Astrocyte of the cerebellum (primary cell): ENCODE measurements at regions not wholly inside any gene's neighbourhood (a gene's known extent, or its start where the extent isn't known, plus 50 kb on each side); places are given as distances from the start of the nearest gene placed in this dataset.

Experiments used
- DNase-seq: peaks from one replicate; pipeline ENCODE4 v3.0.0-alpha.2; 2011; ENCODE audit warnings: low read depth
- H3K4me3 ChIP-seq: 2 replicates; pipeline ENCODE4 v1.5.1; 2011; ENCODE audit warnings: mild to moderate bottlenecking, low read depth, low read length, moderate library complexity
- CTCF ChIP-seq: IDR thresholded peaks from 2 replicates; pipeline ENCODE4 v1.5.1; 2012; ENCODE audit warnings: low read length, low read depth, moderate library complexity, mild to moderate bottlenecking; ENCODE audit errors: missing control alignments
- in situ Hi-C: cut with HindIII; loops from 2 replicates; pipeline ENCODE4 v1.10.0; 2017; ENCODE audit warnings: low sequenced_read_pairs

- TF ChIP-seq CTCF = no peak
- in situ Hi-C loops = no loop called here
- DNase-seq = peak; percentile 34
- H3K4me3 ChIP-seq = no peak overlapping the region
These were observed 548.2 kb upstream of the CLINT1 start for GRCh38 chr5:158406884-158407823.

GRCh38 chr5:158398360-158399201 is 539.6 kb upstream of the CLINT1 start:
- DNase-seq = no peak
- in situ Hi-C loops = no loop called here
- no peak for TF ChIP-seq CTCF

GRCh38 chr5:158397278-158397677 is 538.3 kb upstream of the CLINT1 start:
- no peak overlapping the region for H3K4me3 ChIP-seq
- DNase-seq = no peak
- TF ChIP-seq CTCF = no peak
- in situ Hi-C loops = no loop called here

More at GRCh38 chr5:158398360-158399201, 539.6 kb upstream of the CLINT1 start:
- no peak overlapping the region for H3K4me3 ChIP-seq

- no peak for DNase-seq
- no peak for TF ChIP-seq CTCF
- H3K4me3 ChIP-seq = no peak overlapping the region
- in situ Hi-C loops = no loop called here
These were observed 535.2 kb upstream of the CLINT1 start for GRCh38 chr5:158394102-158394501.

GRCh38 chr5:158393457-158393856 is 534.5 kb upstream of the CLINT1 start:
- no peak overlapping the region for H3K4me3 ChIP-seq
- TF ChIP-seq CTCF = no peak
- in situ Hi-C loops = no loop called here
- DNase-seq = no peak

GRCh38 chr5:158392753-158393152 is 533.8 kb upstream of the CLINT1 start:
- DNase-seq = no peak
- no peak overlapping the region for H3K4me3 ChIP-seq
- TF ChIP-seq CTCF = no peak
- in situ Hi-C loops = no loop called here
